ENCODE measurements at regions not wholly inside any gene's neighbourhood (a gene's known extent, or its start where the extent isn't known, plus 50 kb on each side); places are given as distances from the start of the nearest gene placed in this dataset.

DNA sequence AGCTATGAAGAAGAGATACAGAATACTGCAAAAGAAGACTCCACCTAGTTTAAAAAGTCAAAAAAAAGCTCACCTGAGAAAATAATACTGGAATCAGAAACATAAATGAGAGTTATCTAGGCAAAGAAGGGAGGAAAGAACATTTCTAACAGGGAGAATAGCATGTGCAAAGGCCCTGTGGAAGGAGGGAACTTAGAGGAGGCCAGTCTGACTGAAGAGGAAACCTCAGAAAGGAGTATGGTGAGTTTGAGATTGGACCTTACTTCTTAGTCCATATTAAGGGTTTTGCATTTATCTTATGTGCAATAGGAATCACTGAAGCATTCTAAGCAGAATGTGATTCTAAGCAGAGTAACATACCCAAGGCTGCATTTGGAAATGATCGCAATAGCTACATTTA lies 193.2 kb downstream of the LNPK start:
- Mint-ChIP-seq H3K4me3 (ENCODE audit: low read depth) (no peak overlapping the region), H3K27ac (no peak overlapping the region), H3K9me3 (ENCODE audit: low read depth) (no peaks in the 10 kb centered on the region), H3K4me1 (ENCODE audit: low read depth) (peaks cover 9% of the 10 kb centered on the region), H3K36me3 (ENCODE audit: insufficient read depth) (no peaks in the 10 kb centered on the region), H3K27me3 (no peaks in the 10 kb centered on the region)
- DNase-seq (ENCODE audit: low spot score, unreplicated experiment): no peak
- TF ChIP-seq, protein P1, sequence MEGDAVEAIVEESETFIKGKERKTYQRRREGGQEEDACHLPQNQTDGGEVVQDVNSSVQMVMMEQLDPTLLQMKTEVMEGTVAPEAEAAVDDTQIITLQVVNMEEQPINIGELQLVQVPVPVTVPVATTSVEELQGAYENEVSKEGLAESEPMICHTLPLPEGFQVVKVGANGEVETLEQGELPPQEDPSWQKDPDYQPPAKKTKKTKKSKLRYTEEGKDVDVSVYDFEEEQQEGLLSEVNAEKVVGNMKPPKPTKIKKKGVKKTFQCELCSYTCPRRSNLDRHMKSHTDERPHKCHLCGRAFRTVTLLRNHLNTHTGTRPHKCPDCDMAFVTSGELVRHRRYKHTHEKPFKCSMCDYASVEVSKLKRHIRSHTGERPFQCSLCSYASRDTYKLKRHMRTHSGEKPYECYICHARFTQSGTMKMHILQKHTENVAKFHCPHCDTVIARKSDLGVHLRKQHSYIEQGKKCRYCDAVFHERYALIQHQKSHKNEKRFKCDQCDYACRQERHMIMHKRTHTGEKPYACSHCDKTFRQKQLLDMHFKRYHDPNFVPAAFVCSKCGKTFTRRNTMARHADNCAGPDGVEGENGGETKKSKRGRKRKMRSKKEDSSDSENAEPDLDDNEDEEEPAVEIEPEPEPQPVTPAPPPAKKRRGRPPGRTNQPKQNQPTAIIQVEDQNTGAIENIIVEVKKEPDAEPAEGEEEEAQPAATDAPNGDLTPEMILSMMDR (IDR thresholded peaks at IDR 0.05; ENCODE audit: unreplicated experiment): no peak

DNA sequence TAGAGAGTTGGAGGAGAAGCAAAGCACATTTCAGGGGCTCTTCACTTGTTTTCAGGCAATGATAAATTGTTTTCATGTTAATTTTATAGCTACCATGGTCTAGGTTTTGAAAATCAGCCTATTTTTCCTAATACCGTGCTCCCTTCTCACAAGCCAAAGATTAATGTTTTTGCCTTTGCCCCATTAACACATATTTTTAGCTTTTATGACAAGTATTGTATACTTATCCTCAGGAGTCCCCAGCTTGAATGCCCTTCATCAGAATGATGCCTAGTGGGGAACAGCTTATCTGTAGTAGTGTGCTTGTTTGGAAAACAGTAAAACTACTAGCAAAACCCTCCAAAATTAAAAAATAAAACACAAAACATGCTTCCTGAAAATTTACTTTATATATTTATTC lies 194.0 kb downstream of the LNPK start:
- no peaks in the 10 kb centered on the region for H3K9me3 Mint-ChIP-seq (ENCODE audit: low read depth)

DNA sequence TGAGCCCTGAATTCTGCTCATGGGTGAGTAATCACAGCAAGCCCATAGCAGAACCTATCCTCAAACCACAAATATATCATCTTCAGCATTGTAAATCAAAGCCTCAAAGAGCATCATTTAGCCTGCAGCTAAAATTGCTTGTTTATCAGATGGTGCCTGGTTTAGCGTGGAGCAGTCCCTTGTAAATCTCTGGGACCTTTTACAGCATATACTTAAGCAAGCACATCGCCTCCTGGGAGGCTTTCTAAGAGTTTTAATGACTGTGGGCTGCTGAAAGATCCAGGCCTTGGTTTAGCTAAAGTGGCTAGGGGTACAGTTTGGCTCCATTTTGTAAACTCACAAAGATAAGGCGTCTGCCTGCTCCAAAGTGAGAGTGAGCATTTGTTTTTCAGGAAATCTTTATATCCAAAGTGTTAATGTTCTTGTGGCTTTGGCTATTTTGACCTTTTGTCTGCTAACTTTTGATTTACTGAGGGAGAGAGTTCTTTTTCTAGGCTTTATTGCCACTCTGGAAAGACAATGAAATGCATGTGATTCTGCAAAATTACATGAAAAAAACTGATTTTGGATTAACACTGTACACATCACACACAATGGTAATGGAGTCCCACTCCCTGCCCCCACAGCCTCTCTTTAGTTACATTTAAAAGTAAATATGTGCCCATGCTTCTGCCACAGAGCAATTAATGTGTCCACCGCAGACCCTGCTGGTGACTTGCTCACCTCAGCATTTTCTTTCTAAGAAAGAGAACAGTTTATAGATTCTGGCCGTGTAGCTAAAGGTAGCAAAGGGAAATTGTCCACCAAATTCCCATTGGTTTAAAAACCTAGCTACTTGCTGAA lies 194.8 kb downstream of the LNPK start:
- Mint-ChIP-seq H3K9me3 (ENCODE audit: low read depth) (no peaks in the 10 kb centered on the region), H3K4me3 (ENCODE audit: low read depth) (no peak overlapping the region), H3K4me1 (ENCODE audit: low read depth) (peaks cover 9% of the 10 kb centered on the region), H3K36me3 (ENCODE audit: insufficient read depth) (no peaks in the 10 kb centered on the region), H3K27me3 (no peaks in the 10 kb centered on the region), H3K27ac (peak overlapping the region; percentile 62)
- no peak for DNase-seq (ENCODE audit: low spot score, unreplicated experiment)
- TF ChIP-seq, protein P1 (IDR thresholded peaks at IDR 0.05; ENCODE audit: unreplicated experiment): no peak

More for the DNA sequence above, 194.0 kb downstream of the LNPK start:
- Mint-ChIP-seq H3K4me1 (ENCODE audit: low read depth) (peaks cover 9% of the 10 kb centered on the region), H3K4me3 (ENCODE audit: low read depth) (no peak overlapping the region), H3K27ac (no peak overlapping the region), H3K36me3 (ENCODE audit: insufficient read depth) (no peaks in the 10 kb centered on the region), H3K27me3 (no peaks in the 10 kb centered on the region)
- DNase-seq (ENCODE audit: low spot score, unreplicated experiment): no peak
- TF ChIP-seq, protein P1 (IDR thresholded peaks at IDR 0.05; ENCODE audit: unreplicated experiment): no peak

DNA sequence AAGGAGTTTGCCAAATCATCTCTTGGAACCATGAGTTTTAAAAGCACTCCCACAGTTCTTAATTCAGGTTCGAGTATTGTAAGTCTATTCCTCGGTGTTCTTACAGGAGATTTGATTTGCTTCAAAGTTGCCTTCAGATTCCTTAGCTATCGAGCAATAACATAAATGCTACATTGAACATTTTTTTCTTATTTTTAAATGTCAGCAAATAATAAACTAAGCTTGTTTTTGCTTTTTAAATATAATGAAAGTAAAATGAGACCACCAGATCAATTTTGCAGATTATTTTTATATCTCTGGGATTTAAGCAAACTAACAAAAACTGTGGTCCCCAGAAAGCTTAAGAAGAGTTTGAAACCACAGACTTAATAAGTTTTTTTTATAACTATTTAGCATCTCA lies 195.5 kb downstream of the LNPK start:
- H3K9me3 Mint-ChIP-seq (ENCODE audit: low read depth): no peaks in the 10 kb centered on the region
- no peaks in the 10 kb centered on the region for H3K36me3 Mint-ChIP-seq (ENCODE audit: insufficient read depth)
- no peak for DNase-seq (ENCODE audit: low spot score, unreplicated experiment)
- peaks cover 9% of the 10 kb centered on the region for H3K4me1 Mint-ChIP-seq (ENCODE audit: low read depth)
- no peaks in the 10 kb centered on the region for H3K27me3 Mint-ChIP-seq
- TF ChIP-seq, protein P1 (IDR thresholded peaks at IDR 0.05; ENCODE audit: unreplicated experiment): no peak
- no peak overlapping the region for H3K27ac Mint-ChIP-seq
- no peak overlapping the region for H3K4me3 Mint-ChIP-seq (ENCODE audit: low read depth)

DNA sequence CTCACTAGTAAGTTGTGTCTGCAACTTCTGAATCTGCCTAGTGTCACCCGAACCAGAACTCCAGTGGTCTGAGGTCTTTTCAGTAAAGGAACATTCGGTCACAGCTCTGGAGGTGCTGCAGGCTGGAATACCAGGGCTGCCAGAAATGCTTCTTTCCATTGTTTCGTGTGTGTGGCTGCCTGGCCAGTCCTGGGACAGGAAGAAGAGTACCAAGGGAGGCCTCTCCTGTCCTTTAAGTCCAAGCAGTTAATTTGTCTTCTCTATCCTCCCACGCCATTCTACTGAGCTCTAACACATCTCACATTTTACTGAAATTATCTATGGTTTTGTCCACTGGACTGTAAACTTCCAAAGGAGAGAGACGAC lies 196.0 kb downstream of the LNPK start:
- no peak for DNase-seq (ENCODE audit: low spot score, unreplicated experiment)
- Mint-ChIP-seq H3K4me3 (ENCODE audit: low read depth) (no peak overlapping the region), H3K4me1 (ENCODE audit: low read depth) (peaks cover 9% of the 10 kb centered on the region), H3K27ac (no peak overlapping the region), H3K36me3 (ENCODE audit: insufficient read depth) (no peaks in the 10 kb centered on the region), H3K9me3 (ENCODE audit: low read depth) (no peaks in the 10 kb centered on the region), H3K27me3 (no peaks in the 10 kb centered on the region)
- TF ChIP-seq, protein P1 (IDR thresholded peaks at IDR 0.05; ENCODE audit: unreplicated experiment): no peak

Data from progenitor cell of endocrine pancreas (in vitro differentiated cells).